ENCODE measurements at regions not wholly inside any gene's neighbourhood (a gene's known extent, or its start where the extent isn't known, plus 50 kb on each side); places are given as distances from the start of the nearest gene placed in this dataset.
"Not testable (repeated sequence)": the region's sequence is repeated elsewhere in the genome, so short reads cannot be mapped to it uniquely, and the experiment has no call there.

DNA sequence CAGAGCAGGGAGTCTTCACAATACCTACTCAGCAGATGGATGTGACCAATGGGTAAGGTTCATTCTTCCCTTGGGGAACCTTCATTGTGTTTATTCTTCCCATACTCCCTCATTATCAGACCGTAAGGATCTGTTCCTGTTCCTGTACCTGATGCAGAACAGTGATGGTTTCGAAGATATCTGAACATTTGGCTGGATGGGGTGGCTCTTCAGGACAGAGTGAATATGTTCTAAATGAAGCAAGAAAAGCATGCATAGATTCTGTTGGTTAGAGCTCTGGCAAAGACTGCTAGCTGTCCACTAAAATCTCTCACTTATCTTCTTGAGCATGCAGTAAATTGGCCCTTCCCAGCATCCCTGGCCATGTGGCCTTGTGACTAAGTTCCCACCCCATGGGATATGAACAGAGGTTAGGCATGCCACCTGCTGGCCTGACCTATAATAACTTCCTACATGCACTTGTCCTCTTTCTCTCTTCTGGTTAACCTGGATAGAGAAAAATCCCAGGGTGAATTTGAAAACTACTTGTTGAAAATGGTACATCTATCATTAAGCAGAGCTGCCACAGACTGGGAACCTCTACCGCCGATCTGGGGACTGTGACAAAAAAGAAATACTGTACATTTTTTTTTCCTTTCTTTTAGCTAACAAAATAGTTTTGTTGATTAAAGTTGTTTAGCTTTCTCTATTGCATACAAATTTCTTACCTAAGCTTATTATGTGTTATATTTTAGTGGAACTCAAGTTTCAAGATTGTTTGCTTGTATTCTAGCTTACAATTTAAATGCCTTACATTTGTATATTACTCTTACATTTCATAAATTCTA lies 60.0 kb upstream of the BANK1 start:
- DNase-seq, result peak; percentile 42

DNA sequence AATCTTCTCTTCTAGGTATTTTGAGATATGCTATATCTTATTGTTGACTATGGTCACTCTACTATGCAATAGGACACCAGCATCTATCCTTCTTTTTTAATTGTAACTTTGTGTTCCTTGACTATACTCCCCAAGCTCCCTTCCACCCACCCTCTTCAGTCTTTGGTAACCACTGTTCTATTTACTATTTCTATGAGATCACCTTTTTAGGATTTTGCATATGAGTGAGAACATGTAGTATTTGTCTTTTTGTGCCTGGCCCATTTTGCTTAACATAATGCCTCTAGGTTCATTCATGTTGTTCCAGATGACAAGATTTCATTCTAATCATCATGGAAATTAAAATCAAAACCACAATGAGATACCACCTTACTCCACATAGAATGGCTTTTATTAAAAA lies 63.3 kb upstream of the BANK1 start:
- DNase-seq, result no peak

DNA sequence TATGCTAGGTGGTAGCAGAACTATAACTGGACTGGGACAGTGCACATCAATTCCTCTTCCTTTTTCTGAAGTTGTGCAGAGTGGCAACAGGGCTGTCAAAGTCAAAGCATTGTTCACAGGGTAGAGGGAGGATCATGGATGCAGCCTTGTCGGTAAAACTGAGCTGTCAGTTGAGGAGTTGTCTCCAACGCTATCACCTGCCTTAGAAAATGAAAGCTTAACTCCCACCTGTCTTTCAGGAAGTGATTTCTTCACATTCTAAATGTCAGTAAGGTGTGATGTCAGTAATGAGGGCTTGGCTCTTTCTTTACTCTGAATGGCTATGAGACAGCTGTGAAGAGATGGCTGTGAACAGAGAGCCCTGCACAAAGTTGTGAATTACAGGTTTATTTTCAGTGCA lies 66.4 kb upstream of the BANK1 start:
- no peak for DNase-seq

DNA sequence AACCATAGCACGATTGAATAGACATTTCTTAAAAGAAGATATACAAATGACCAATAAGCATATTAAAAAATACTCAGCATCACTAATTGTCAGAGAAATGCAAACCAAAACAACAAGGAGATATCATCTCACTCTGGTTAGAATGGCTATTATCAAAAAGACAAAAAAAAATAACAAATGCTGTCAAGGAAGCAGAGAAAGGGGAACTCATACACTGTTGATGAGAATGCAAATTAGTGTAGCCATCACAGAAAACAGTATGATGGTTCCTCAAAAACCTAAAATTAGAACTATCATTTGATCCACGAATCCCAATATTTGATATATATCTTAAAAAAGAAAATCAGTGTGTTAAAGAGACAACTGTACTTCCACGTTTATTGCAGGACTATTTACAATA lies 71.7 kb upstream of the BANK1 start:
- DNase-seq, result no peak

DNA sequence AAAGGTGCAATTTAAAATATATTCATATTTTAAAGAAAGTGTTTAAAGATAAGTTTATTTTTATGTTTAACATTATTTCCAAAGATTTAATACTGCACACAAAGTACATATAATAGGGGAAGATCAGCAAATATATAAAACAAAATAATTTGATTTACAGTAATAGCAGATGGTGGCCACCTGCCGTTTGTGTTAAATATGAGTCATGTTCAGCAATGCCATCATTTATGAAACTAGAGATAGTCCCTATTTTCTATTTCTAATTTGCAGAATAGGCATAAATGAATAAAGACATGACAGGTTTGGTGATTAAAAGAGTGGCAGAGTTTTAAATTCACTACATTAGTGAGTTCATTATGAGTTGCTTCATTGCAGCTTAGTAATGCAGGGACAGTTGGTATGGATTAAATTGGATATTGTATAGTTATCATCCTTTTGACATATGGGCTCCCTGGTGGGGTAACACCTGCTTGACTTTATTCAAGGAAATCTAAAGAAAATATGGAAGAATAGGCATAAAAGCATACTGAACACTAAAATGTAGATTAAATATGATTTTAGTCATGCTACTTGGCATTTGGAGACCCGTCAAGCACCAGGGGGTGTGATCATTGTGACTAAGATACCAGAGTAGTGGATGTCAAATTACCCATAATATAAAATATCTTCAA lies 78.8 kb upstream of the BANK1 start:
- no peak for DNase-seq

DNA sequence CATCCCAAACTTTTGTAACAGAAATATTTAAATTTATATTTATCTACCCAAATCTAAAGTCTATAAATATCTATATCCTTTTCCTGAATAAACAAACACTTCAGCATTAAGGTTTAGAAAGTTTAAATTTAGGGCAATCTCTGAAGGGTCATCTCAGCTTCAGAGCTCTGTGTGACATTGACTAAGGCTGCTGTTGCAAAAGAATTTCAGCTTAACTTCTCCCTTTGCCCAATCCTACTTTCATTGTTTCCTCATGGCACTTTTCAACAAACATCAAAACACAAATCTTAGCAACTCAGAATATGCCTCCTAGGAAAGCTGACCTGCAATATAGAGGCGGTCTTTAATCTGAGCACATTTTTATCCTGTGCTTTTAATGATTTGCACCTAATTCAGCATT lies 79.7 kb upstream of the BANK1 start:
- DNase-seq, result no peak

DNA sequence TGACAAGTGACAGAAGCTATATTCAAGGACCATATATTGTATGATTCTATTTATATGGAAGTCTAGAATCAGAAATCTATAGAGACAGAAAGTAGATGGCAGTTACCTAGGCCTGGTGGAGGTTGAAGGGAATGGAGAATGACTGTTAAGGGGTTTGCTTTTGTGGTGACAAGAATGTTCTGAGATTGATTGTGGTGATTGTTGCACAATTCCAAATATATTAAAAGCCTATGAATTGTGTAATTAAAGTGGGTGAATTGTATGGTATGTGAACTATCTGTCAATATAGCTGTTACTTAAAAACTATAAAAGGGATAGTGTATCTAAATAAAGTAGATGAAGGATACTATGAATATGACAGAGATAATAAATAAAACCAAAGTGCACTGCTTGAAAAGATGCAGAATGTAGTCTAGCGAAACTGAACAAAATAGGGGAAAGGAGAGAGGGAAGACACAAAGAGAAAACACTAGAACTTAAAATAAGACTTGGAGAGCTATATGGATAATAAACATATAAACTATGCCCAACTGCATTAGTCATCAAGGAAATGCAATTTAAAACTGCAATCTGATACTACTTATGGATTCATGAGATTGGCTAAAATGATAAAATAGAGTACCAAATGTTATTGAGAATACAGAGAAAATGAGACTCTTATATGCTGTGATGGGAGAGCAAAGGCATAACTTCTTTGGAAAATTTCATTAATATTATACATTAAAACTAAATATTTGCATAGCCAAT lies 82.1 kb upstream of the BANK1 start:
- DNase-seq, result no peak

DNA sequence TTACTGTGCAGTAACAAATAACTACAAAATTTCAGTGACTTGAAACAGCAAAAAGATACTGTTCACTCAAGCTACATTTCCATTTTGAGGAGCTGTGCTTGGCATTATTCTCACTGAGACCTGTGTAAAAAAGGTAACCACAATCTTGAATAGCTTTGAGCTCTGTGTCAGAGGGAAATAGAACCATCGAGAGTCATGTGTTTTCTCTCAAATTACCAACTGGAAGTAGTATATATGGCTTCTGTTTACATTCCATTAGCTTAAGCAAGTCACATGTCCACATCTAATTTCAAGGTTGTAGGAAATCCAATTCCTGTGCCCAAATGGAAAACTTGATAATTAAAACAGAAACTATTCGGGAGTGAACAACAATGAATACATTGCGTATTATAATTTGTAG lies 82.9 kb upstream of the BANK1 start:
- DNase-seq, result no peak

DNA sequence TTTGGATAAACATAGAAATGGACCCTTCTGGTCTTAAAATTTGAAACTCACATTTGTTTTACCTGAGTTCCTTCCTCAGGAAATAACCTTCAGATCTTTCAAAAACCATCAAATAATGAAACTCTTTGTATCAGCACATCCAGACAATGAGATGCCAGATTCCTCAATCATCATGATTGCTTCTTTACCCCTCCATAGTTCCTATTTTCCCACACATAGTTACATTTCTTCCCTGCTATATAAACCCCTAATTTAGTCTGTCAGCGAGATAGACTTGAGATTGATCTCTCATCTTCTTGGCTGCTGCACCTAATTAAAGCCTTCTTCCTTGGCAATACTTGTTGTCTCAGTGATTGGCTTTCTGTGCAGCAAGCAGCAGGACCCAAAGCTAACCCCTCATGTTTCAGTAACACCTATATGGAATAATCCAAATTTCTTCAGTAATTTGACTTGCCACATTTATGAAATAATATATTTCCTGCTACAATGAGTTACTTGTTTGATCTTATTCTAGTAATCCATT lies 83.9 kb upstream of the BANK1 start:
- DNase-seq, result no peak

DNA sequence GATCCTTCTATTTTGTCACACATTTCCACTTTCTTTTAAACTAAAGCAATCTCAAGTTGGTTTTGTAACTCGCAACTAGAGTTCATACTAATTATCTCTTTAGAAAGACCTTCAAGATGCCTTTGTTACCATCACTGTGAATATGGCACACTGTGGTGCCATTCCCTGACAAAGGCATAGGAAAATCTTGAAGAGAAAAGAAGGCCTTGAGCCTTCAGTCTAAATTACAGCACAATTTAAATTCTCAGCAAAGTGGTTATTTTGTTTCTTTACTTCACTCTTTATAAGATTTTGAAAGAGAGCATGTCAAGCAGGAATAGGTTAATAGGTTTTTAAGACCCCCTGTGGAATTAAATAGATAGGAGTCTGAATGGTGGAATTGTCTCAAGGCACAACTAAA lies 89.0 kb upstream of the BANK1 start:
- no peak for DNase-seq

DNA sequence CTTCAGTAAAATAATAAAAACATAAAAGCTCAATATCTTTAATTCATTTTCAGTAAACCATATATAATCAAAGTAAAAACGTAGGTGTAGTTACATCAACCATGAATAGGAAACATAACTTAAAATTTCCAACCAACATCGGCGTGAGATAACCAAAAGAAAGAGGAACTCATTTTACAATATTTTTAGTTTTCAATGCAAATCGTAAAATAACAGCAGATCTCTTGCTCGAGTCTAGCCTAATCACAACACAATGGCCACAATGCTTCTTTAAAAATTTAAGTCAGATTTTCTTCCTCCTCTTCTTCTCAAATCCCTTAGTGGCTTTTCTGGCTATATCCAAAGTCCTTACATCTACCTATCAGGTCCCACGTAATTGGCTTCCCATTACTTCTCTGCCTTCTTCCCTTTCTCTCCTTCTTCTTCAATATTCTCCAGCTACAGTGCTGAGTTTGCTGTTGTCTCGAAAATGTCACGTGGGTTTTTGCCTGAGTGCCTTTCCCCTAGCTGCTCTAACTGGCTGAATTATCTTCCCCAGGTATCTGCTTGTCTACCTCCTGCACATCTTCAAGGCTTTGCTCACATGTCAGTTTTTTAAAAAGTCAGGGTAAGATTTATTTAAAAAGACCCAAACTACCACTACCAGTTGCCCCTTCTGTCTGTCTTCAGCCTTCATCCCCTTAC lies 90.9 kb upstream of the BANK1 start:
- no peak for DNase-seq

DNA sequence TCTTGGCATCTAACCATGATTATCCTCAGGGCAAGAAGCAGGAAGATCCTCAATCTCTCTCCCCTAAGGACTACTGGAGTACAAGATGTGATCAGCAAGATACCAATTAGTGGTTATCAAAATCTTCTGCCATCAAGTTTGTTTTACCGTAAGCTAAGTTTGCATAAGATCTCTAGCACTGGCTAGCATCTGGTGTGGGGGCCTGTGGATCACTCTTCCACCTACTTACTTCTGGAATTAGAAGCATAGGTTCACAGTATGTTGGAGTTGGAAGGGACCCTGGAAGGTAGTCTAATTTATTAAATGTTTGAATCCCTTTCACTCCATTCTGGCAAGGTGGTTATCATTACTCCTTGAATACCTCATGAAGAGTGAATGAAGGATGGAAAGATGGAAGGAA lies 93.3 kb upstream of the BANK1 start:
- DNase-seq, result no peak

DNA sequence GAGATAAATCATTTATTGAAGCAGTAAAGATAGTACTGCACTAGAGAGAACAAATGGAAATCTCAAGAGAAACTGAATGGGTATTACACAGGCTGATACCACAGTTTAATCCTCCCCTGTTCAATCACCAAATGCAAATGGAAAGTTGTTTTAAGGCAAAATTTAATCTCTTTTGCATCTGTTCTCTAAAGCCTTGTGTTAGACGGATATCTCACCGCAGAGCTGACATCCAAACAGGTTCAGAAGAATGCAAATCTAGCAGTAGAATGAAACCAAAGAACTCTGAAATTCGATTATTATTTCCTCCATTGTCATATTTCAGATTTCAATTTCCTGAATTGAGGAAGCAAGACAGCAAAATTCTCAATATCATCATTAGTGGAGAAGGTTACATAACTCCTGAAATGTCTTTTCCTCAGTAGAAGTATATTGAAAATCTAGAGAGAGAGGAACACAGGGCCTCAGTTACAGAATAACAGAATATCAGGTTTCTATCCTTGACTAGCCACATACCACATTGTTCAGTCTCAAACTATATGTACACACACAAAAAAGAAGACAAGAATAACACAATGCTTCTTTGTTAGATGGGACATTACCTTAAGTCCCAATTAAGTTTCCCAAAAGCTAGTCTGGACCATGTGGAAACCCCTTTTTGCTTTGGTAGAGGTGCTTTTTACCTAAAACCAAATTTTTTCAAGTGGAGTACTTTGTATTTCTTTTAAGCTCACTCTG lies 94.1 kb upstream of the BANK1 start:
- DNase-seq, result no peak

DNA sequence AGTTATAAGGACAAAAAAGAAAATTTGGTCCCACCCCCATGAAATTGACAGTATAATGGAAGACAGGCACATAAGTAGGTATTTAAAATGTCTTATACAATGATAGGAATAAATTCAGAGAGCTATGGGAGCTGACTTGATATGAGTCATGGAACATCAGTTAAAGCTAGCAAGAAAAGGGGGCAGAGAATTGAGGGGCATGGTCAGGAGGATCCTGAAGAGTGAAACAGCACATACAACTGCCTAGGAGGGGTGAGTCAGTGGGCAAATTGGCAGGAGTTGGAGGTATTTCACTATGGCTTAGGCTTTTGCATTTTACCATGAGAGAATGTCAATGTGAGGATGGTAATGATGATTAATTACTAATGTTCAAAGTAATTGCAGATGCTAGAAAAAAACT lies 95.4 kb upstream of the BANK1 start:
- DNase-seq, result no peak

DNA sequence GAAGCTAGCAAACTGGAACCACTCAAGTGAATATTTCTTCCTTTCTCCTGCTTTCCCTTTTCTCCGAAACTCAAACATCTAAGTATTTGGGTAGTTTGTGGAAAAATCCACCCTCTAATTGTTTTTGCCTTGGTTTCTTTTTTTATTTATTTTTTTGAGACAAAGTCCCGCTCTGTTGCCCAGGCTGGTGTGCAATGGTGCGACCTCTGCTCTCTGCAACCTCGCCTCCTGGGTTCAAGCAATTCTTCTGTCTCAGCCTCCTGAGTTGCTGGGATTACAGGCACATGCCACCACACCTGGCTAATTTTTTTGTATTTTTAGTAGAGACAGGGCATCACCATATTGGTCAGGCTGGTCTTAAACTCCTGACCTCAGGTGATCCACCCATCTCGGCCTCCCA lies 96.1 kb upstream of the BANK1 start:
- not testable (repeated sequence) for DNase-seq

DNA sequence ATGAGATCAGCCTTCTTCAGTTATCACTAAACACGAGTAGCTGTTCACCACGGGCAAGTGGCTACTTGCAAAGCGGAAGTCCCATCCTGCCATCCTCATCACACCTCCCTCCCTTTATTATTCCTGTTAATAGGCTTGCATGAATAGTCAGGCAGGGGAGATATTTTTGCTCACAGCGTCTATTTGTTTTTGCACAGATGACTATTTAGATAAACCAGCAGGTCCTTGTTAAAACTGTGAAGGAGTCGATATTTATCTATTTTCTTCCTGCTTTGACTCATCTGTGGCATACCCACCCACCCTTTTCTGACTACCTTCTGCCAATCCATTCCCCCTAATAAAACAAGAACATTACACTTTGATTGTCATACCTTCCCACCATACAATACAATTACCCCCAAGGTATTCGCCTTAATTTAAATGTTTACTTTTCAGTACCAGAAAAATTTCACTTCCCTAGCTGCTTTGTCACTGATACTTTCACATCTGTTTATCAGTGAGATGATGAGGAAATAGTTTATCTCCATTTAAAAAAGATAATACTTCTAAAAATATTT lies 96.6 kb upstream of the BANK1 start:
- no peak for DNase-seq

DNA sequence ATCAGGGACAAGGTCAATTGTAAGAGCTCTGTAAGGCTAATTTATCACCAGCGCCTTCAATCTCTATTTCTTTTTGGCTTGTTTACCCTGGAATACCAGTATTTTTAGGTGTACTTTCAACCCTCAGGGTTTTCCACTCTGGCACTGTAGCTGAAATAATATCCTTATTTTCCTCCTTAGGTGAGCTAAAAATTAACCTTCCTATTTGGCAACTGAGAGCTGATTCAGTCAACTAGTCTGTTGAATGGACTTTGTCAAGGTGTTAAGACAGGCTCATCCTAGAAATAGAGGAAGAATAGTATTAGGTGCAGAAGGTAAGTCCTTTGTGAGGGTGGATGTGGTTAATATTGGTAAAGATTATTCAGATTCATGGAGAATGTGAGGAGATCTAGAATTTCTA lies 101.3 kb upstream of the BANK1 start:
- DNase-seq, result no peak

DNA sequence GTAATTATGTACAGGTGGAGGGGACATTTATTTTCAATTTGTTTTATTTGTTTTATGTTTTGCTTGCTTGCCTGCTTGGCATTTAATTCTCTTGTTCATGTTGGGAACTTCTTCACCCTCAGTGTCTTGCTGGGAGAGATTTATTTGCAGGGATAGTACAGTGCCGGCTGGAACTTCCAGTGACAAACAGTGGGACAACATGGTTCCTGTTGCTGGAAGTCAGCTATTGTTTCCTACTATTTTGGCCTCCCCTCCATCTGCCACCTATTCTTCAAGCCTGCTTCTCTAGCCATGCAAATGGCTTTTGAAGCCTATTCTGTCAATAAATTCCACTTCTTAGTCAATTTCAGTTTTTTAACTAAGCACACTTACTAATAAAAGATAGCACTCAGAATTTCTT lies 105.4 kb upstream of the BANK1 start:
- DNase-seq, result no peak

DNA sequence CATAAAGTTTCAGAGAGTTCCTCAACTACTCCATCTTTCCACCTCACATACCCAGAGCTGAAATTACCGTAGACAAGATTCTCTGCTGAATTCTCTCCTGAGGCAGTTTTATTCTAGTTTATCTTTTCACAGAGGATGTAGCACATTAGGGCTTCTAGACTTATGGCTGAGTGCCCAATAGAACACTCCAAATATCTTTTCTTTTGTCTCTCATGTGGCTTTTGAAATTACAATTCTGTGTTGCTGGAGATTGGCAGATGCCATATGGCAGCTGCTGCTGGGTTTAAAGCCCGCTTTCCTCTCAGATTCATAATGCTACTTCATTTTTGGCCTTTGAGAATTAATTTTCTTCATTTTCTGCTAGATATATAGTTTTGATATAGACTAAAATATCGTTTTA lies 107.6 kb upstream of the BANK1 start:
- no peak for DNase-seq

DNA sequence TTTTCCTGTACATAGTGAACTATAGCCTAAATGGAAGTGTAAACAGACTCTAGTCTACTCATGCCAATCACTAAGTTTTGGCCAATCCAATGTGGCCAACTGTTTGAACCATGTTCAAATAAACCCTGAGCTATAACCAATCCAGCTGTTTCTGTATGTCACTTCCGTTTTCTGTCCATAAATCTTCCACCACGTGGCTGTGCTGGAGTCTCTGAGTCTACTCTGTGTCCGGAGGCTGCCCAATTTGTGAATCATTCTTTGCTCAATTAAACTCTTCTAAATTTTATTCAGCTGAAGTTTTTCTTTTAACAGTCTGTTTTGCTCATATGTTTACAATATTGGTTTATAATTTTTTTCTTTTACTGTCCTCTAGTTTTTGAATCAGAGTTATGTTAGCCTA lies 112.3 kb upstream of the BANK1 start:
- DNase-seq, result no peak

DNA sequence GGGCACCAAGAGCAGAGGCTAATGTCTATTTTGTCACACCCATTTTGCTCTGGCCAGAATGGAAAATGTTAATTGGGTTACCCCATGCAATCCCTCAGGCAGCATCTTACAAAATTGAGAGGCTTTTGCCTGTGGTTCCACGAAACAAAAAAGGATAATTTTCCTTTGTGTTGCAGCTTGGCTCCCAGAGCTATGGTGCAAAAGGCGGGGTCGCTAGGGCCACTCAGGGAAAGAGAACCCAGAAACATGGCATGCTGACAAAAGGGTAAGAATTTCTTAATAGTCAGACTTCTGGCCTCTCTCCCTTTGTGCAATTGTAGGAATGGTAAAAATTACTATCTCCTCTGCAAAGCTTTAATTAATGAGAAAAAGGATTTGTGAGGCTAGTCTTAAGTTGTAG lies 119.6 kb upstream of the BANK1 start:
- DNase-seq, result no peak

DNA sequence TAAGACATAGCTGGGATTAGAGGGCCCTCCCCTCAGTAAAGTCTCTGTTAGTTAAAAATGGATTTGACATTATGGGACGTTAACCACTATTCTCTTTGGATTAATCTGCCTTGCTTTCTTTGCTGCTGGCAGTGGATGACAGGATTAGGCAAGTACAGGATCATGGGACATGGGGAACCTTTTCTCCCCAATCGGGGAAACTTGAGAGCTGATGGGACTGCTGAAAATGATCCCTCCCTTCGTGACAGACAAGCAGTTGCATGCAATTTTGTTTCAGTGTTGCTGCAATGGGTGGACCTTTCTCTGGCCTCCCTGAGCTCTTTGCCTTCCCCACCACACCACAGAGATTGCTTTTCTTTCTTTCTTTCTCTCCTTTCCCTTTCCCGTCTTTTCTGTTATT lies 120.2 kb upstream of the BANK1 start:
- DNase-seq, result no peak
